GM06990 (cell line): ENCODE measurements at regions not wholly inside any gene's neighbourhood (a gene's known extent, or its start where the extent isn't known, plus 50 kb on each side); places are given as distances from the start of the nearest gene placed in this dataset.
A peak's percentile ranks its signal among the peaks of the same experiment; 100 is the strongest.

Experiments used
- DNase-seq: peaks from one replicate; pipeline ENCODE4 v3.0.0-alpha.2; 2011; ENCODE audit not compliant: insufficient read length; ENCODE audit errors: extremely low read depth
- H3K27me3 ChIP-seq: replicated peaks from 2 replicates; pipeline ENCODE4 v1.6.0; 2011; ENCODE audit warnings: low read length; ENCODE audit not compliant: control insufficient read depth, insufficient read depth
- H3K36me3 ChIP-seq: 2 replicates; pipeline ENCODE4 v1.5.1; 2011; ENCODE audit warnings: low read length; ENCODE audit not compliant: control insufficient read depth, insufficient read depth
- H3K4me3 ChIP-seq: replicated peaks from 2 replicates; pipeline ENCODE4 v1.5.1; 2011; ENCODE audit warnings: low read depth, mild to moderate bottlenecking, control low read depth, low read length
- TF ChIP-seq, protein P1 (sequence below): IDR thresholded peaks from 2 replicates; pipeline ENCODE4 v1.5.1; 2011; ENCODE audit warnings: low read length, control low read depth, mild to moderate bottlenecking, inconsistent platforms; ENCODE audit not compliant: insufficient read depth, poor library complexity, severe bottlenecking

DNA sequence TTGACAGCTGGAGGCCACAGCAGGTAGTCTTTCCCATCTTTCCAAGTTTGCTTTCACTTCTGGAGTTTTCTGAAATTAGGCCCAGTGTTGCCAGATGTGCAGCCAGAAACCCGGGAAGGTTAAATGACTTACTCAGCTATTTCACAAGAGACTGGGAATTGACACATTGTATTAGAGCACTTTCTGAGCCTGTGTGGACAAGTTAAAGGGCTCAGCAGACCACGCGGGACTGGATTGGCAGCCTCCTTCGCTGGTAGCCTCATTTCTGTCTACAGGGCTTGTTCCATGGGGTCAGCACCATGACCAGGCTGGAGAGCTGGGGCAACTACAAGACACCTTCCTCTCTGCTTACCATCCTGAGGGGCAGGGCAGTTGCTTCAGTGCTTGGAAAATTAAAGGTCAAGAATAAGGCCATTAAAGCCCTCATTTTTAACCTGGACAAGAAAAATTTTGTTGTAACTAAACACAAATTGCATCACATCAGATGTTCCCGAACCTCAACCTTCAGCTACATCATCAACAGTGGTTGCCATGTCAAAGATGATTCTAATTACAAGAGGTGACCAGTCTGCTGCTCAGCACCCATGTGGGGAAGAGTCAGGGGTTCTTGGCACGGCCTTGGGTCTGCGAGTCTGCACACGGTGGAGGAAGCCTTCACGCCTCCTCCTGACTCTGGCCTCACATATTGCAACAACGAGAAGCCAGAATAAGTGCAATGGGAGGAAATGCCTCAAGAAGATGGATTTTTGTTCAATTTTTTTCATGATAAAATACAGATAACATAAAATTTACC, 279.5 kb upstream of the RAB6C start:
- Histone ChIP-seq H3K27me3 (no peaks in the 10 kb centered on the region), H3K36me3 (no peaks in the 10 kb centered on the region), H3K4me3 (no peak overlapping the region)
- TF ChIP-seq, protein P1, sequence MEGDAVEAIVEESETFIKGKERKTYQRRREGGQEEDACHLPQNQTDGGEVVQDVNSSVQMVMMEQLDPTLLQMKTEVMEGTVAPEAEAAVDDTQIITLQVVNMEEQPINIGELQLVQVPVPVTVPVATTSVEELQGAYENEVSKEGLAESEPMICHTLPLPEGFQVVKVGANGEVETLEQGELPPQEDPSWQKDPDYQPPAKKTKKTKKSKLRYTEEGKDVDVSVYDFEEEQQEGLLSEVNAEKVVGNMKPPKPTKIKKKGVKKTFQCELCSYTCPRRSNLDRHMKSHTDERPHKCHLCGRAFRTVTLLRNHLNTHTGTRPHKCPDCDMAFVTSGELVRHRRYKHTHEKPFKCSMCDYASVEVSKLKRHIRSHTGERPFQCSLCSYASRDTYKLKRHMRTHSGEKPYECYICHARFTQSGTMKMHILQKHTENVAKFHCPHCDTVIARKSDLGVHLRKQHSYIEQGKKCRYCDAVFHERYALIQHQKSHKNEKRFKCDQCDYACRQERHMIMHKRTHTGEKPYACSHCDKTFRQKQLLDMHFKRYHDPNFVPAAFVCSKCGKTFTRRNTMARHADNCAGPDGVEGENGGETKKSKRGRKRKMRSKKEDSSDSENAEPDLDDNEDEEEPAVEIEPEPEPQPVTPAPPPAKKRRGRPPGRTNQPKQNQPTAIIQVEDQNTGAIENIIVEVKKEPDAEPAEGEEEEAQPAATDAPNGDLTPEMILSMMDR, result no peak
- DNase-seq, result no peak

DNA sequence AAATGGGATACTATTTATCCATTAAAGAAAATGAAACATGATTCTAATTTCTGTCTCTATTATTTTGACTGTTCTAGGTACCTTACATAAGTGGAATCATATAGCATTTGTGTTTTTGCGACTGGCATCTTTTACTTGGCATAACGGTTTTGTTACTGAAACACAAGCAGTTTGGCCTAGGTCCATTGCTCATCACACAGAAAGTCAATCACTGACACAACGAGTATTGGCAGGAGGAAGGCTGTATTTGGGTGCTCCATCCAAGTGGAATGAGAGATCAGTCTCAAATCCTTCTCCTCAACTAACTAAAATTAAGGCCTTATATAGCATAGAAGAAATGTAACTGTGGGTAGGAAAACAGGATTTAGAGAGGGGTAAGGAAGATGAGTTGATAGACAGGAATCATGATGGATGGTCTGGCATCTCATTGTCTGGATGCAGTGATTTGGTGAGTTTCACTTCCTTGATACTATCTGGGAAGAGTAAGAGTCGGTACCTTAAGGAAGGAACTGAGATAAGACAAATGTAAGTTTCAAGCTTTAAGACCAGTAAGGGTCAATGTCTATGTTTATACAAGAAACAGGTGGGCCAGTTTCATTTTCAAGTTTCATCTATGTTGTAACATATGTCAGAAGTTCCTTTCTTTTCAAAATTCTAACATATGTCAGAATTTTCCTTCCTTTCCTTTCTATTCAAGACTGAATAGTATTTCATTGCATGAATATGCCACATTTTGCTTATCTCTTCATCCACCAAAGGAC, 276.9 kb upstream of the RAB6C start:
- no peak overlapping the region for H3K4me3 ChIP-seq
- DNase-seq, result no peak
- no peaks in the 10 kb centered on the region for H3K27me3 ChIP-seq
- no peaks in the 10 kb centered on the region for H3K36me3 ChIP-seq
- TF ChIP-seq, protein P1, result no peak

DNA sequence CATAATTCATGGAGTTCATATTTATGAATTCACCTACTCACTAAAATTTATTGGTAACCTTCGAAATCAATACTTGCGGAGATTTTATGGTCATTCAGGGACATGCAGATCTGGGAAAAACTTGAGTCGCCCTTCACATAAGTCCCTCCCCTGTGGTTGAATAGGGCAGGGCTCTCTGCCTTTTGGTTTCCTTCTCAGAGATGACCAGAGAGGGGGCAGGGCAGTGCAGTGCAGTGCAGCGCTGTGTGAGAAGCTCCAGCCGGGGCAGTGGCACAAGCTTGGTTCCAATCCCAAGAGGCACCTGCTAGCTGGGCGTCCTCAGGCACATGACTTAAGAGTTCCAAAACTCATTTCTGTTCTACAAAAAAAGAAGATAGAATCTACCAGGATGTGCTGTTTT, 274.4 kb upstream of the RAB6C start:
- TF ChIP-seq, protein P1, result no peak
- H3K36me3 ChIP-seq, result no peaks in the 10 kb centered on the region
- H3K4me3 ChIP-seq, result no peak overlapping the region
- H3K27me3 ChIP-seq, result no peaks in the 10 kb centered on the region; the same call in 1 of the 2 replicates
- no peak for DNase-seq

DNA sequence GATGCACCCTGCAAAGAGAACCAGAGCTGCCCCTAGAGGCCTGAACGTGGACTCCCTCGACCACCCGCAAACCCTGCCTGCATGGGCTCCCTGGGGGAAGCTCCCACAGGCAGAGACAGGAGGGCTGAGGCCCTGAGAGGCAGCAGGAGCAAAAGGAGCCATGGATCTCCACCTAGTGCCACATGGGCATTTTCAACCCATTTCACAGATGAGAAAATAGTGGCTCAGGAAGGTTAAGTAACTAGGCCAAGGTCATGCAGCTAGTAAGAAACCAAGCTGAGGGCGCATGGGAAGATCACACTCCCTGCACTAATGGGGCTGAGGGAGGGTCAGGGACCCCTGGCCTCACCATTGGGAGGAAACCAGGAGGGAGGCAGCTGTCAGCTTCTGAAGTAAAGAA, 271.7 kb upstream of the RAB6C start:
- H3K4me3 ChIP-seq, result no peak overlapping the region
- DNase-seq, result no peak
- H3K27me3 ChIP-seq, result no peaks in the 10 kb centered on the region; the same call in 1 of the 2 replicates
- TF ChIP-seq, protein P1, result no peak
- H3K36me3 ChIP-seq, result no peaks in the 10 kb centered on the region

DNA sequence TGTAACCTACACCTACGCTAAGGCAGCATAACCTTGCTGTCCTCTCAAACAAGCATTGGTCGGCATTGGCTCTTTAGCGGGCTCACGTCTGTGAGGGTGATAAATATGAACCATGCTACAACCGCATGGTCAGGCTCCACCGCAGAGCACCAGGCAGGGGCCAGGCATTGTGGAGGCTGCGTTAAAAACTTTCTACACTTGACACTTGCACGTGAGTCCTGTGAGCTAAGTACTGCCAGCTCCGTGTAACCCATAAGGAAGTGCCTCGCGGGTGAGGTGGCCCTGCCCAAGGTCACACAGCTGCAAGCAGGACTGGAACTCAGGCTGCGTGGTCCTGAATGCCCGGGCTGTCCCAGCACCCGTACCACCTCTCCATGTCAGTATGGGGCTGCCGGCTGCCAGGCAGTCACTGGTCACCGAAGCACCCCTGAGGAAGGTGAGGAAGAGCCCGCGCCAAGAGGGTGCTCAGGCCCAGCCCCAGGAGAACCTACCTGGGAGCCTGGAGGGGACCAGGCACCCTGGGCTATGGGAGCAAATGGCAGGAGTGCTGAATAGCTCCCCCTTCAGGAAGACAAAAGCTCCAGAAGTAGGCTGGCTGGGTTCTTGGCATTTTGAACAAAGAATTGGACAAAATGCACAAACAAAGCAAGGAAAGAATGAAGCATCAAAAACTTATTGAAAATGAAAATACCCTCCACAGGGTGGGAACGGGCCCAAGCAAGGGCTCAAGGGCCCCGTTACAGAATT, 271.1 kb upstream of the RAB6C start:
- no peaks in the 10 kb centered on the region; the same call in 1 of the 2 replicates for H3K27me3 ChIP-seq
- DNase-seq, result no peak
- H3K36me3 ChIP-seq, result no peaks in the 10 kb centered on the region
- H3K4me3 ChIP-seq, result no peak overlapping the region
- TF ChIP-seq, protein P1, result peak; percentile 32
